ENCODE measurements at regions not wholly inside any gene's neighbourhood (a gene's known extent, or its start where the extent isn't known, plus 50 kb on each side); places are given as distances from the start of the nearest gene placed in this dataset.

GRCh38 chr10:78700816-78701520 is 367.8 kb upstream of the ZMIZ1 start:
- no peak for DNase-seq

DNA sequence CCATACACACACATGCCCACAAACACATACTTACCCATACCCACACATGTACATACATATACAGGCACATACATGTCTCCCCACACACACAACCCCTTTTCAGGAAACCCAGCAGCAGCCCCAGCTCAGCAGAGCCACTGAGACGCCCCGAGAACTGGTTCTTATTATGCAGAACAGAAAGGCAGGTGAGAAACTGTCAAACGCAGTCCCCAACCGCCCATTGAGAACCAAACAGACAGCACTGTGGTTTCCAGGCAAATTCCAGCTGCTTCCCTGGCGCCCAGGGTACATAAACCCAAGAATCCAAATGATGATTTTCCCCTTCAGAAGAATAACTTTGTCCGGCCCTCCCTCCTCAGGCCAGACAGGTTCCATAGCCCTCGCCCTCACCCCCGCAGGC is 366.6 kb upstream of the ZMIZ1 start:
- DNase-seq = no peak

DNA sequence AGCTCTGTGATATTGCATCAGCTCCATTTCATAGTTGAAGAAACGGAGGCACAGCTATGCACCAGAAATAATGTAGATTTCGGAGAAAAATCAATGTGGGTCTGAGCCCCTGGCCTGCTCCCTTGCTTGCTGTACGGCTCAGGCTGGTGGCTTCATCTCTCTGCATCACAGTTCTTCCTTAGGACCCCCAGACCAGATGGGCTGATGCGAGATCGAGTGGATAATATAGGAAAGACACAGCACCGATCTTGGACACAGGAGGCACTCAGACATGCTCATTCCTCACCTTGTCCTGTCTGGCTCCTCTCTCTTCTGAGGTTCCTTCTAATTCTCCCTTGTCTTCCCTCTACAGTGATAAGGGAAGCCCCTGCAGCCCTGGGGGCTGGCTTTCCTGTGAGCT is 365.9 kb upstream of the ZMIZ1 start:
- no peak for DNase-seq

GRCh38 chr10:78703593-78703992 is 365.2 kb upstream of the ZMIZ1 start:
- no peak for DNase-seq

- no peak for DNase-seq
Observed at GRCh38 chr10:78706256-78706655, 362.5 kb upstream of the ZMIZ1 start.

DNA sequence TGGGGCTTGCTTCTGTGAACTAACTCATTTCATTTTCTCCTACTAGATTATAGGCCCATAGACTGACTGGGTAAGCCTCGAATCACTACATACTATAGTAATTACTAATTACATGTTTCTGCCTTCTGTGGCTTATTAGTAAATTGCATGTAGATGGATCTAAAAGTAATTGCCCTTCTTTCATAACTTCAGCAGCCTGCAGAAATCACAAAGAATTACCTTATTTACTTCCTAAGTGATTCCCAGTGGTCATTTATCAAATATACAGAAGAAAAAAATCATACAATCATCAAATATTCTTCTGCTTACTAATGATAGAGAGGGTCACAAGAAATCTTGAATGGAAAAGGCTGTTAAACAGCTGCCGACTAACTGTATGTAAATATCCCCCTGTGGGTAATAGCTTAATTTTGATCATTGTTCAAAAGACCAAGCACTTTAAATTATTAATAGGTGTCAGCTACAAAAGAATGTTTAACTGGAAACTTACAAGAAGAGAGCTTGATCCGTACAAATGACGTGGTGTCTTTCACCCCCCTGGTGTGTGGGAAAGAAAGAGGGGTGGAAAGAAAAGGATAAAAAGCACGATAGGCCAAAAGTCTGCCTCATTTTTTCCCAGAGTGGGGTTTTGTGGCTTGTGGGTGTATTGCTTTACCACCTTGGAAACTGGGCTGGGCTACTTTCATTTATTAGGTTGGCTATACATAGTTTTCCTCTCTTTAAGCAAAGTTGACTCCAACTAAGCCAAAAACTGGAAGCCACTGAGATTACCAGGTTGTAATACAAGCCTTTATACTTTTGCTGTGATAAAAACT is 361.8 kb upstream of the ZMIZ1 start:
- DNase-seq = no peak

DNA sequence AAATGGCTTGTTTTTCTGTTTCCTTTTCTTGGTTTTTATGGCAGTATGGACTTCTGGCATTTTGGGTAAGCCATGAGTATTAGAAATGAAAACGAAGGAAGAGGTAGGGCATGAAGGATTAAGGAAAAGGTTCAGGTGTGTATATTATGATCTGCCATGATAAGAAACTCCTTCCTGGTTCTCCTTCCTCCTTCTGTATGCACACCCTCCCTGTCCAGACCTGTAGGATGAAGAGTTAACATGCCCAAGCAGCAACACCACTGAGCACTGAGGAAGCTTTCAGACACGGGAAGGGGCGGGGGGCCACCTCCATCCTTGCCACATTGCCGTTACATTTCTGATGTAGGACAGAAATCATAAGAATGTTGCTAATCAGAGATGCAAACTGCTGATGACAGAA is 361.0 kb upstream of the ZMIZ1 start:
- no peak for DNase-seq

GRCh38 chr10:78712147-78712546 is 356.6 kb upstream of the ZMIZ1 start:
- no peak for DNase-seq

DNA sequence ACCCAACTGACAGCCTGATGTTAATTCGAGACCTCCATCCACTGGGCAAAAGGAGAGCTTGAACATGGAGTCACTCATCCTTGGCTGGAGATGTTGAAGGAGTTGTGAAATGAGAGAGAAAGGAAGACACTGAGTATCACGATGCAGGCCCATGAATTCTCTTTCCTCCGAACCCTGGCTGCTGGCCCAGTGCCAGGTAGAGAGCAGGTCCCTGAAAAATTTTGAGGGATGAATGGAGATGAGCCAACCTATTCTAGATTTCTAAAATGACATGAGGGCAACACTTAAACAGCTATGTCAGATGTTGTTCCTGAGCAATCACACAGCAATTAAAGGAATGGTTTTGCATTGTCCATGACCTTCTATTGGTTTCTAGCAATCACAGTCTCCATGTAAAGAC is 355.1 kb upstream of the ZMIZ1 start:
- no peak for DNase-seq

DNA sequence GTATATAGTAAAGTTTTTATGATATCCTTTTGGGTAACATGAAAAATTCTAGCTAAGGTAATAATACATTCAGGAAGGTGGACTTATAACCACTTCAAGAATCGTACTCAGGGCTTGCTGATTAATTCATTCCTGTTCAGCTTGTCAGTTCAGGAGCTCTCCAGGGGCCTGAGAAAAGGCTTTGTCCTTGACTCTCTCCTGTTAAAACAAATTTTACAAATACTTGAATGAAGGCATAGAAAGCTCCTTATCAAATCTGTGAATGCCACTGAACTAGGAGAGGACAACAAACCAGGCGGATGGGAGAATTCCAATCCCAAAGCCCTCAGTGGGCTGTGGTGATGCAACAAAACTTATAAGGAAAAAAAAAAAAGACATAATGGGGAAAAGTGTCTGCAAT is 354.5 kb upstream of the ZMIZ1 start:
- DNase-seq = no peak

GRCh38 chr10:78715435-78715834 is 353.3 kb upstream of the ZMIZ1 start:
- DNase-seq = no peak

- DNase-seq = no peak
Observed at GRCh38 chr10:78716043-78716660, 352.6 kb upstream of the ZMIZ1 start.

GRCh38 chr10:78717200-78717599 is 351.6 kb upstream of the ZMIZ1 start:
- no peak for DNase-seq

- DNase-seq = no peak
Observed at GRCh38 chr10:78718032-78718572, 350.7 kb upstream of the ZMIZ1 start.

- no peak for DNase-seq
Observed at GRCh38 chr10:78719276-78719675, 349.5 kb upstream of the ZMIZ1 start.

GRCh38 chr10:78720091-78720490 is 348.7 kb upstream of the ZMIZ1 start:
- DNase-seq = no peak

GRCh38 chr10:78721231-78721630 is 347.5 kb upstream of the ZMIZ1 start:
- DNase-seq = no peak

DNA sequence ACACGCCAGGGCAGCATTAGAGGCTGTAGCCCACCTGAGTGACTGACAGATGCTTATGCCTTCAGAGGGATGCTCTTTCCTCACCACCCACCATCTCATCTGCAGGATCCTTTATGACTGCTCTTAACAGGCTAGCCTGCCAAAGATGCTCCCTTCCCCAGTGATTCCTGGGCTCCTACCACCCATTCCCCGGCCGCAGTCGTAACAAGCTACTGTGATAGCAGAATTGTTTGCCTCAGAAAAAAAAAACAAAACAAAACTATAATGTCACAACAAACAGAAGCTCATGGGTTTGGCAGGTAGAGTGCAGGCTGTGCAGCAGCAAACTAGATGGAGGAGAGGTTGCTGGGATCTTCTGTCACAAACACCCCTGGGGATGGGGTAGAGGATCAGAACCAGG is 343.9 kb upstream of the ZMIZ1 start:
- no peak for DNase-seq

DNA sequence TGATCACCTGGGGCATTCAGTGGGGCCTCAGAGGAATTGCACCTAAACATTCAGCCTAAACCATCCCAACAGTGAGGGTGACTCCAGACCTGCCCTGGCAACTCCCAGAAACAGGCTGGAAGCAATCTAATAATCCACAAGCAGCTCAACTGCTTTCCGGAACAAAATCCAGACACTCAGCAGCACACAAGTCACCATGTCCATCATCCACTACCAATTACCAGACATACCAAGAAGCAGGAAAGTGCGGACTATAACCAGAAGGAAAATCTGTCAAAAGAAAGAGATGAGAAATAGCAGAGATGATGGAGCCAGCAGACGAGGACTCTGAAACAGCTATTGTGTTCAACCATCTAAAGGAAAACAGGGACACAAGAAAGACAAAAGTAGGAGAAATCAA is 342.6 kb upstream of the ZMIZ1 start:
- no peak for DNase-seq

DNA sequence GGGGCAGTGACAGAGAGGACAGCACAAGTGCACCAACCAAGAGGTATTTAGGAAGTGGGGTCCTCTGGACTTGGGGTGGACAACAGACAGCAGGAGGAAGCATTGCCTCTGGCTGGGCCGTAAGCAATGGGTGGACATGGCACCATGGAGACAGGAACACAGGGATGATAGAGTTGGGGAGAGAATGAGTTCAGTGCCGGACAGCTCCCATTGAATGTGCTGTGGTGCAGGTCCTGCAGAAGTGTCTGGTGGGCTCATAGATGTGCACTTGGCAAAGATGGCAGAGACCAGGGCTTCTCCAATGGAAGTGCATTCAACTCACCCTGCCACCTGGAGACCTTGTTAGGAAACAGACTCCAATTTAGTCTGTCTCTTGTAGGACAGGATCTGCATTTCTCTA is 341.5 kb upstream of the ZMIZ1 start:
- no peak for DNase-seq

DNA sequence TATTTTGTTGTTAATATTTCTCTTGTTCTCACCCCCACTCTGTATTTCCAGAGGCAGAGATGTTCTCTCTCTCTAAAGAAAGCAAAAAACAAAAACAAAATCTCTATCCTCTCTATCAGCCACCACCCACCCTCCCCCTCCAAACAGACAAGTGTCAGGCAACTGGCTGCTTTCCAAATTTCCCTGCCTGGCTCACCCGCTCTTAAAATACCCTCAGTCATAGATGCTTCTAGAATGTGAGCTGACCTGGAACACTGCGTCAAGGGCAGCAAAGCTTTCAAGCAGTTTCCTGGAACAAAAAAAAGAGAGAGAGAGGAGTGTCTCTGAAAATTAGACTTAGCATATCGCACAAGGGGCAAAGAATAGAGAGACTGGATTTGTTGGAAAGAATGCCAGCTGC is 341.0 kb upstream of the ZMIZ1 start:
- no peak for DNase-seq

DNA sequence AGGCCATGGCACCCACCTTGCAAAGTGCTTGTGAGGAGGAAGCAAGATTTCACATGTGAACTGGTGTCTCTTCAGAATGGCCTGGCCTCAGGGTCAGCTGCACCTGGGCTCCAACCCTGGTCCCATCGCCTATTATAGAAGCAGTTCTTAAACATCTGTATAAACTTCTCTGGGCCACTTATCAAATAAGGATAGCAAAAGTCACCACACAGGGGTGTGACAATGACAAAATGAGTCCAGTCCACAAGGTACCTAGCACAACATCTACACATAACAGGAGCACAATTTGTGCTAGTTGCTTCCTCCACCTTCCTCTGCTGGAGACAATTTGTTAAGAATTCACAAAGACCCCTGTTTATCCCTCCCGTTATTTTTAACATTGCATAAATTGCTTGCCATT is 340.6 kb upstream of the ZMIZ1 start:
- DNase-seq = no peak

- DNase-seq = no peak
Observed at GRCh38 chr10:78729366-78729765, 339.4 kb upstream of the ZMIZ1 start.

DNA sequence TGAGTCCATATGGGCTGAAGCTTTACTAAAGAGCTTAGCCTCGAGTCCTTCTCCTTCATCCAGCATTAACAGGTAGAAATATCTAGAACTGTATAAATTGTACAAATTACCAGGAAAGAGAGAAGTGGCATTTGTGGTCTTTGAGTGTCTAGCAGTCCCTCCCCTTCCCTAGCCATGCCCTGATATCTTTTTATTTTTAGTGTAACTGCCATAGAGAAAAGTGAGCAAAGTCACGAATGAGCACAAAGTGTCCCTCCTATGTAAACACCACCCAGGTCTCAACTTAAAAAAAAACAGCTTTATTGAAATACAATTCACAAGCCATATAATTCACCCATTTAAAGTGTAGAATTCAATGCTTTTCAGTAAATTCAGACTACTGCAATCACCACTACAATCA is 339.0 kb upstream of the ZMIZ1 start:
- DNase-seq = no peak
